ENCODE measurements at regions not wholly inside any gene's neighbourhood (a gene's known extent, or its start where the extent isn't known, plus 50 kb on each side); places are given as distances from the start of the nearest gene placed in this dataset.

- no peak for TF ChIP-seq CTCF (IDR thresholded peaks at IDR 0.05)
- no peak for TF ChIP-seq POLR2A (IDR thresholded peaks at IDR 0.05)
Observed at GRCh38 chr13:58773280-58773859, 1141.8 kb downstream of the PCDH17 start.
